ENCODE measurements at regions not wholly inside any gene's neighbourhood (a gene's known extent, or its start where the extent isn't known, plus 50 kb on each side); places are given as distances from the start of the nearest gene placed in this dataset.

- Histone ChIP-seq H3K9me3 (ENCODE audit: low read depth) (no peaks in the 10 kb centered on the region), H3K79me2 (ENCODE audit: insufficient read depth) (no peaks in the 10 kb centered on the region), H4K20me1 (ENCODE audit: insufficient read depth) (no peaks in the 10 kb centered on the region), H3K27me3 (replicated peaks; ENCODE audit: insufficient read depth) (no peaks in the 10 kb centered on the region), H3K4me3 (no peak overlapping the region), H3K4me2 (ENCODE audit: unreplicated experiment) (no peak overlapping the region), H3F3A (ENCODE audit: insufficient read depth) (no peaks in the 10 kb centered on the region), H3K9me2 (ENCODE audit: insufficient read depth) (no peaks in the 10 kb centered on the region), H2AFZ (no peak overlapping the region), H3K27ac (no peak overlapping the region), H3K4me1 (ENCODE audit: insufficient read depth) (no peaks in the 10 kb centered on the region), H3K36me3 (ENCODE audit: low read depth) (no peaks in the 10 kb centered on the region), H3K9ac (no peak overlapping the region)
- in situ Hi-C loops (cut with MboI): no loop called here
- TF ChIP-seq EZH2phosphoT487 (IDR thresholded peaks at IDR 0.05; ENCODE audit: insufficient read depth, low read depth) (no peak), EZH2 (IDR thresholded peaks at IDR 0.05; ENCODE audit: insufficient read depth, poor library complexity, severe bottlenecking) (no peak)
- no peak for DNase-seq
- 82 to 86% methylated on average over 3 of the region's 3 CpGs for WGBS, 2 experiments (ENCODE audit: low coverage in 1 of 2, low lambda C conversion rate in 2 of 2, missing lambda C conversion rate in 2 of 2)
These were observed 382.3 kb downstream of the DLEU7 start for GRCh38 chr13:50461189-50461588.

DNA sequence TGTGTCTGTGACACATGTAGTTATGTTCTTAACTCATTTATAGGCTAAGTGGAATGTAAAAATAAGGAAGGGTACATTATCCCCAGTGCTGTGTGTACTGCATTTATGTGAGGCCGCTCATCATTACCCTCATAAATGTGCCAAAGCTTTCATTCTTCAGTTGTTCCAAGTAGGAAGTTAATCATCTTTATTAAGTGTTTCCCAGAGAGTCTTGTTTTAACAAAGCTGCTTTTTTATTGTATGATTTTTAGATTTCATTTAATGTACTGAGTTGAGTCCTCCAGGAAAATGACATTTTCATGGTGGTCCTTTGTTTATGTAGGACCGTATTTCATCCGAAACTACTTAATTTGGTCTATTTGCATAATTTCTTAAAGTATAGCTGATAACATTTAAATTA lies 379.8 kb downstream of the DLEU7 start:
- H3K4me2 ChIP-seq (ENCODE audit: unreplicated experiment): no peak overlapping the region
- in situ Hi-C loops (cut with MboI): no loop called here

DNA sequence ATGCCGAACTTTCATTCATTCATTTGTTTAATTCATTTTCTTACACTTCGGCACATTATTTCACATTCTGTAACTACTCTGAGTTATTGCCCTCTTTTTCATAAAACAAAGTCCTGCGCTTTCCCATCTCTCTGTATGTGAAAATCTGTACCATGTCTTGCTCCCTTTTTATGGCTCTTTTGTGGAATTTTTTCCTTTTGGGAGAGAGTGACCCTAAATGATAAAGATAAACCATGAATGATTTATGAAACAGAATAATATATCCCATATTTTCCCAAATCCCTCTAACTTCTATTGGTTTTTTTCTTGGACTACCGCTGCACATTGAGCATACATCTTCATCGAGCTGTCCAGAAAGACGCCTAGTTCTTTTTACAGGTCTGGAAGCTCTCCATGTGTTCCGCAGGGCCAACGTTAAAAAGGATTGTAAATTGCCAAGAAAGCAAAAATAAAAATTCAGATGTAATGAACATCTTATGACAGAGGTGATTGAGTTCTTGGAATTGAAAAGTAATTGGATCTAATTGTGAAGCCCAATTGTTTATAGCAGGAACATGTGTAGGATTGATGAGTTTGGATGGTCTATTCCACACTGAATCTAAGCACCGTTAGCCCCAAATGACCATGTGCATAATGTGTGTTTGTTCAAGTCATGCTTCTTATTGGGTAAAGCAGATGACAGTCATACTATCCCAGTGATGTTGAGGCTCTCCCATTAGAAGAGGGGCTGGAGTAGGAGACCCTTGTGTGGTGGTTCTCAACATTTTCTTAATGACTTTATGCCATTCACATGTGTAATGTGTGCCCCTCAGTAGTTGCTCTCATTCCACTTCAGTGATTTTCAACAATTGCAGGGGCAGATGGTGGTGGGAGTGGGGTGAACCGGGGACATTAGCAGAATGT lies 378.9 kb downstream of the DLEU7 start:
- 83 to 85% methylated on average over 10 of the region's 10 CpGs for WGBS, 2 experiments (ENCODE audit: low coverage in 1 of 2, low lambda C conversion rate in 2 of 2, missing lambda C conversion rate in 2 of 2)
- Histone ChIP-seq H3K27me3 (replicated peaks; ENCODE audit: insufficient read depth) (0 out of 2 replicates have a peak, but pooled peaks cover 4% of the 10 kb centered on the region), H3K4me2 (ENCODE audit: unreplicated experiment) (no peak overlapping the region), H3K4me1 (ENCODE audit: insufficient read depth) (no peaks in the 10 kb centered on the region), H4K20me1 (ENCODE audit: insufficient read depth) (no peaks in the 10 kb centered on the region), H3K4me3 (no peak overlapping the region), H3K27ac (no peak overlapping the region), H2AFZ (no peak overlapping the region), H3K79me2 (ENCODE audit: insufficient read depth) (no peaks in the 10 kb centered on the region), H3K9me2 (ENCODE audit: insufficient read depth) (no peaks in the 10 kb centered on the region), H3F3A (ENCODE audit: insufficient read depth) (no peaks in the 10 kb centered on the region), H3K9ac (no peak overlapping the region), H3K9me3 (ENCODE audit: low read depth) (no peaks in the 10 kb centered on the region), H3K36me3 (ENCODE audit: low read depth) (no peaks in the 10 kb centered on the region)
- DNase-seq: no peak
- in situ Hi-C loops (cut with MboI): no loop called here
- no peak for TF ChIP-seq EZH2 (IDR thresholded peaks at IDR 0.05; ENCODE audit: insufficient read depth, poor library complexity, severe bottlenecking)
- TF ChIP-seq EZH2phosphoT487 (IDR thresholded peaks at IDR 0.05; ENCODE audit: insufficient read depth, low read depth): no peak

More for the DNA sequence above, 379.8 kb downstream of the DLEU7 start:
- Histone ChIP-seq H3K36me3 (ENCODE audit: low read depth) (no peaks in the 10 kb centered on the region), H3K4me1 (ENCODE audit: insufficient read depth) (no peaks in the 10 kb centered on the region), H3F3A (ENCODE audit: insufficient read depth) (no peaks in the 10 kb centered on the region), H3K4me3 (no peak overlapping the region), H3K27ac (no peak overlapping the region), H3K9ac (no peak overlapping the region), H3K79me2 (ENCODE audit: insufficient read depth) (no peaks in the 10 kb centered on the region), H3K9me2 (ENCODE audit: insufficient read depth) (no peaks in the 10 kb centered on the region), H3K9me3 (ENCODE audit: low read depth) (no peaks in the 10 kb centered on the region), H3K27me3 (replicated peaks; ENCODE audit: insufficient read depth) (0 out of 2 replicates have a peak, but pooled peaks cover 4% of the 10 kb centered on the region), H4K20me1 (ENCODE audit: insufficient read depth) (no peaks in the 10 kb centered on the region), H2AFZ (no peak overlapping the region)
- TF ChIP-seq EZH2 (IDR thresholded peaks at IDR 0.05; ENCODE audit: insufficient read depth, poor library complexity, severe bottlenecking) (no peak), EZH2phosphoT487 (IDR thresholded peaks at IDR 0.05; ENCODE audit: insufficient read depth, low read depth) (no peak)
- WGBS, 2 experiments (ENCODE audit: low coverage in 1 of 2, low lambda C conversion rate in 2 of 2, missing lambda C conversion rate in 2 of 2): 76 to 80% methylated on average over 3 of the region's 3 CpGs
- DNase-seq: no peak

DNA sequence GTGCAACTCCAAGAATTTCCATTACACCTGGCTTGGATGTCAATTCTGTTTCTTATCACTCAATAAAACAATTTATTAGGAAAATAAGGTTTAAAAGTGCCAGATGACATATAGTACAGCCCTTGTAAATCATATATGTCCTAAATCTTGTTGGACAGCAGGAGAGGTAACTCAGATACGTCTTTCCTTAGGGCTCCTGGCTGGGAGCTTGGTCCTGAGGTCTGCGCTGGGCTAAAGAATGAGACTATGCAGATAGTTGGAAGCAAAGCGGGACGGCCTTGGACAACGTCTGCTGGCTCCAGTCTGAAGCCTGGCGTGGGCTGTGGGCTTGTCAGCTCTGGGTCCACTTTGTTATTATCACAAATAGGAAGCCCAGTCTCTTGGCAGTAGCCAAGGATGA lies 377.0 kb downstream of the DLEU7 start:
- Histone ChIP-seq H3K79me2 (ENCODE audit: insufficient read depth) (no peaks in the 10 kb centered on the region), H3K4me2 (ENCODE audit: unreplicated experiment) (no peak overlapping the region), H3K27me3 (replicated peaks; ENCODE audit: insufficient read depth) (0 out of 2 replicates have a peak, but pooled peaks cover 4% of the 10 kb centered on the region), H3K9me2 (ENCODE audit: insufficient read depth) (no peaks in the 10 kb centered on the region), H3K4me1 (ENCODE audit: insufficient read depth) (no peaks in the 10 kb centered on the region), H3K9me3 (ENCODE audit: low read depth) (no peaks in the 10 kb centered on the region), H3K4me3 (no peak overlapping the region), H3K27ac (no peak overlapping the region), H3F3A (ENCODE audit: insufficient read depth) (no peaks in the 10 kb centered on the region), H3K36me3 (ENCODE audit: low read depth) (no peaks in the 10 kb centered on the region), H3K9ac (no peak overlapping the region), H2AFZ (no peak overlapping the region), H4K20me1 (ENCODE audit: insufficient read depth) (no peaks in the 10 kb centered on the region)
- 23 to 24% methylated on average over 6 of the region's 6 CpGs for WGBS, 2 experiments (ENCODE audit: low coverage in 1 of 2, low lambda C conversion rate in 2 of 2, missing lambda C conversion rate in 2 of 2)
- TF ChIP-seq EZH2phosphoT487 (IDR thresholded peaks at IDR 0.05; ENCODE audit: insufficient read depth, low read depth): no peak
- TF ChIP-seq EZH2 (IDR thresholded peaks at IDR 0.05; ENCODE audit: insufficient read depth, poor library complexity, severe bottlenecking): no peak
- DNase-seq: no peak
- in situ Hi-C loops (cut with MboI): no loop called here

All from GM23248 (cell line).